HG03354 (cell line): ENCODE measurements at regions not wholly inside any gene's neighbourhood (a gene's known extent, or its start where the extent isn't known, plus 50 kb on each side); places are given as distances from the start of the nearest gene placed in this dataset.
"Not testable (repeated sequence)": the region's sequence is repeated elsewhere in the genome, so short reads cannot be mapped to it uniquely, and the experiment has no call there.

Experiments
- ATAC-seq: cut with Tn5 transposase; IDR thresholded peaks from one replicate; pipeline ENCODE4 v1.9.1; 2021; ENCODE audit warnings: mild to moderate bottlenecking; ENCODE audit not compliant: unreplicated experiment, poor library complexity, severe bottlenecking

- no peak for ATAC-seq
Measured at GRCh38 chr6:8361259-8361658, 74.1 kb downstream of the SLC35B3 start.

- no peak for ATAC-seq
Measured at GRCh38 chr6:8352966-8353340, 82.4 kb downstream of the SLC35B3 start.

GRCh38 chr6:8352335-8352965, 82.9 kb downstream of the SLC35B3 start:
- ATAC-seq, result no peak

- ATAC-seq, result no peak
Measured at GRCh38 chr6:8343600-8343999, 91.7 kb downstream of the SLC35B3 start.

- no peak for ATAC-seq
Measured at GRCh38 chr6:8342241-8342819, 93.0 kb downstream of the SLC35B3 start.

GRCh38 chr6:8337147-8337546, 98.2 kb downstream of the SLC35B3 start:
- no peak for ATAC-seq

- ATAC-seq, result no peak
Measured at GRCh38 chr6:8336406-8337057, 98.8 kb downstream of the SLC35B3 start.

GRCh38 chr6:8335896-8336295, 99.4 kb downstream of the SLC35B3 start:
- ATAC-seq, result no peak

- no peak for ATAC-seq
Measured at GRCh38 chr6:8335381-8335780, 100.0 kb downstream of the SLC35B3 start.

GRCh38 chr6:8334113-8334512, 101.2 kb downstream of the SLC35B3 start:
- no peak for ATAC-seq

GRCh38 chr6:8329562-8329961, 105.8 kb downstream of the SLC35B3 start:
- ATAC-seq, result no peak

GRCh38 chr6:8325743-8326142, 109.6 kb downstream of the SLC35B3 start:
- ATAC-seq, result no peak

GRCh38 chr6:8322659-8323058, 112.7 kb downstream of the SLC35B3 start:
- ATAC-seq, result no peak

GRCh38 chr6:8321671-8322404, 113.5 kb downstream of the SLC35B3 start:
- no peak for ATAC-seq

- no peak for ATAC-seq
Measured at GRCh38 chr6:8315154-8315553, 120.2 kb downstream of the SLC35B3 start.

- ATAC-seq, result no peak
Measured at GRCh38 chr6:8301502-8301901, 133.8 kb downstream of the SLC35B3 start.

- no peak for ATAC-seq
Measured at GRCh38 chr6:8299034-8299433, 136.3 kb downstream of the SLC35B3 start.

- not testable (repeated sequence) for ATAC-seq
Measured at GRCh38 chr6:8282946-8283345, 152.4 kb downstream of the SLC35B3 start.

GRCh38 chr6:8282380-8282779, 153.0 kb downstream of the SLC35B3 start:
- ATAC-seq, result no peak

GRCh38 chr6:8279041-8279805, 156.1 kb downstream of the SLC35B3 start:
- ATAC-seq, result no peak
